IMR-90 (cell line): ENCODE measurements at regions not wholly inside any gene's neighbourhood (a gene's known extent, or its start where the extent isn't known, plus 50 kb on each side); places are given as distances from the start of the nearest gene placed in this dataset.

Source experiments
- MAFK ChIP-seq: IDR thresholded peaks from 2 replicates; pipeline ENCODE4 v1.6.1; 2012; ENCODE audit warnings: low read depth, low read length, improper control_type of control experiment
- MXI1 ChIP-seq: IDR thresholded peaks from 2 replicates; pipeline ENCODE4 v1.6.1; 2012; ENCODE audit warnings: low read depth, mild to moderate bottlenecking, low read length, moderate library complexity, borderline replicate concordance
- NFE2L2 ChIP-seq: fragments of 150-350 bp; IDR thresholded peaks from 2 replicates; pipeline ENCODE4 v1.6.1; 2016; ENCODE audit warnings: low read depth, mild to moderate bottlenecking, low read length
- POLR2A ChIP-seq: IDR thresholded peaks from 2 replicates; pipeline ENCODE4 v1.6.1; 2012; ENCODE audit warnings: mild to moderate bottlenecking, low read depth, low read length
- RAD21 ChIP-seq: IDR thresholded peaks from 2 replicates; pipeline ENCODE4 v1.6.1; 2012; ENCODE audit warnings: low read length, improper control_type of control experiment
- RCOR1 ChIP-seq: IDR thresholded peaks from 2 replicates; pipeline ENCODE4 v1.6.1; 2012; ENCODE audit warnings: mild to moderate bottlenecking, low read length, improper control_type of control experiment; ENCODE audit not compliant: insufficient replicate concordance
- RFX5 ChIP-seq: IDR thresholded peaks from 2 replicates; pipeline ENCODE4 v1.8.0; 2012; ENCODE audit warnings: low read depth, mild to moderate bottlenecking, low read length, moderate library complexity
- TF ChIP-seq, protein P1 (sequence below): conservative IDR thresholded peaks from 2 replicates; pipeline ENCODE4 v1.5.1; 2012; ENCODE audit warnings: mild to moderate bottlenecking, low read depth, low read length, improper control_type of control experiment

DNA sequence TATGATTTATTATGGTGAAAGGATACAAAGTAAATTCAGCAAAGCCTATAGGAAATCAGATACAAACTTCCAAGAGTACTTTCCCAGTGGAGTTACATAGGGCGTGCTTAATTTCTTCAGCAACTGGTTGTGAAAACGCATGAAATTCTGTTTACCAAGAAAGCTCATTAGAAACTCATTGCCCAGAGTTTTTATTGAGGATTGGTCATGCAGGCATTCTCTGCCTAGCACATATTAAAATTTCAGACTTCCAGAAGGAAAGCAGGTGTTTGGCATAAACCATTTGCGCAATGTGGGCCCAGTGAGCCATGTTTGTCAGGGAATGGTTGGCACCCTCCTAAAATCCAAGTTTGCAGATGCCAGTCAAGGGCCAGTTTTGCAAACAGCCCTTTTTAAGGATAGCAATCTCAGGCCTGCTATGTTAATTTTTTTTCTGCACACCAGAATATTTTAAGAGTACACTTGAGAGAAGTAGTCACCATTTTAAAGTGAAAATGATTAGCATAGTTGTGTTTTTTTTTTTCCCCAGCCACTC lies 311.1 kb upstream of the CHD1 start:
- TF ChIP-seq, protein P1, sequence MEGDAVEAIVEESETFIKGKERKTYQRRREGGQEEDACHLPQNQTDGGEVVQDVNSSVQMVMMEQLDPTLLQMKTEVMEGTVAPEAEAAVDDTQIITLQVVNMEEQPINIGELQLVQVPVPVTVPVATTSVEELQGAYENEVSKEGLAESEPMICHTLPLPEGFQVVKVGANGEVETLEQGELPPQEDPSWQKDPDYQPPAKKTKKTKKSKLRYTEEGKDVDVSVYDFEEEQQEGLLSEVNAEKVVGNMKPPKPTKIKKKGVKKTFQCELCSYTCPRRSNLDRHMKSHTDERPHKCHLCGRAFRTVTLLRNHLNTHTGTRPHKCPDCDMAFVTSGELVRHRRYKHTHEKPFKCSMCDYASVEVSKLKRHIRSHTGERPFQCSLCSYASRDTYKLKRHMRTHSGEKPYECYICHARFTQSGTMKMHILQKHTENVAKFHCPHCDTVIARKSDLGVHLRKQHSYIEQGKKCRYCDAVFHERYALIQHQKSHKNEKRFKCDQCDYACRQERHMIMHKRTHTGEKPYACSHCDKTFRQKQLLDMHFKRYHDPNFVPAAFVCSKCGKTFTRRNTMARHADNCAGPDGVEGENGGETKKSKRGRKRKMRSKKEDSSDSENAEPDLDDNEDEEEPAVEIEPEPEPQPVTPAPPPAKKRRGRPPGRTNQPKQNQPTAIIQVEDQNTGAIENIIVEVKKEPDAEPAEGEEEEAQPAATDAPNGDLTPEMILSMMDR: no peak
- TF ChIP-seq POLR2A (no peak), NFE2L2 (no peak), MAFK (no peak), RAD21 (no peak), RFX5 (no peak), RCOR1 (no peak), MXI1 (no peak)
